Lower leg skin (tissue), 3 donors: ENCODE measurements at regions not wholly inside any gene's neighbourhood (a gene's known extent, or its start where the extent isn't known, plus 50 kb on each side); places are given as distances from the start of the nearest gene placed in this dataset.

Experiments
- CTCF ChIP-seq, 3 donors: fragments of 450-650 bp; IDR thresholded peaks; one replicate each; pipeline ENCODE4 v1.5.1; 2016; ENCODE audit warnings: antibody characterized with exemption in 3 of 3, mild to moderate bottlenecking in 3 of 3, moderate library complexity in 2 of 3
- POLR2A ChIP-seq, 2 donors: fragments of 450-650 bp; IDR thresholded peaks; one replicate each; pipeline ENCODE4 v1.6.1; 2016 to 2017; ENCODE audit warnings: antibody characterized with exemption in 2 of 2, mild to moderate bottlenecking in 1 of 2, moderate library complexity in 1 of 2

- no peak for TF ChIP-seq CTCF (IDR thresholded peaks at IDR 0.05)
- TF ChIP-seq POLR2A (IDR thresholded peaks at IDR 0.05) = no peak
These were observed 62.3 kb downstream of the IER5 start for GRCh38 chr1:181150842-181151241.
